ENCODE measurements at regions not wholly inside any gene's neighbourhood (a gene's known extent, or its start where the extent isn't known, plus 50 kb on each side); places are given as distances from the start of the nearest gene placed in this dataset.
A peak's percentile ranks its signal among the peaks of the same experiment; 100 is the strongest.
"Not testable (repeated sequence)": the region's sequence is repeated elsewhere in the genome, so short reads cannot be mapped to it uniquely, and the experiment has no call there.

- no peaks in the 10 kb centered on the region for H3K4me1 ChIP-seq
- intact Hi-C loops (cut with micrococcal nuclease) = no loop called here
- no peak for DNase-seq
- no peak overlapping the region for H3K27ac ChIP-seq (replicated peaks)
- no peaks in the 10 kb centered on the region for H3K36me3 ChIP-seq
- H3K4me3 ChIP-seq = no peak overlapping the region
- no peaks in the 10 kb centered on the region for H3K27me3 ChIP-seq (ENCODE audit: low read depth)
- peaks cover 2% of the 10 kb centered on the region for H3K9me3 ChIP-seq (replicated peaks)
- no peak for TF ChIP-seq CTCF (IDR thresholded peaks at IDR 0.05; ENCODE audit: borderline replicate concordance)
These were observed 109.9 kb downstream of the TMEM182 start for GRCh38 chr2:102871707-102872106.

DNA sequence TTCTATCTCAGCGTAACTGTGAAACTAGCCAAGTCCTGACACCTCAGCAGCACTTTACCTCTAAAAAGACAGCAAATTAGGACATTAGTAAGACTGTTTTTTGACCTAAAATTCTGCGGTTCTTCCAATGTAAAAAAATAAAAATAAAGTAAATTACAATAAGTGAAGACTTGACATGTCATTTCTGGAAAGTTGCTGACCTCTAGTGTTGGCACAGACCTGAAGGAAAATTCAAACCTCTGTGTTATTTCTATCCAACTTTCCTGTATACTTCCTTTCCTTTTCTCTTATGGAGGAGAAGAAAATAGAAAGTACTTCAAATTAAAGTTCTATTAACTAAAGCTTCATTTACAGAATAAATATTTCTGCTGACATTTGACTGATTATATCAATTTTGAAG is 110.6 kb downstream of the TMEM182 start:
- Histone ChIP-seq H3K4me1 (no peaks in the 10 kb centered on the region), H3K9me3 (replicated peaks) (peaks cover 2% of the 10 kb centered on the region), H3K27me3 (ENCODE audit: low read depth) (no peaks in the 10 kb centered on the region), H3K27ac (replicated peaks) (no peak overlapping the region), H3K4me3 (no peak overlapping the region), H3K36me3 (no peaks in the 10 kb centered on the region)
- DNase-seq = no peak
- TF ChIP-seq CTCF (IDR thresholded peaks at IDR 0.05; ENCODE audit: borderline replicate concordance) = peak; percentile 53
- intact Hi-C loops (cut with micrococcal nuclease) = no loop called here

- H3K4me1 ChIP-seq = peaks cover 10% of the 10 kb centered on the region
- H3K27me3 ChIP-seq (ENCODE audit: low read depth); H3K4me3 ChIP-seq; DNase-seq; H3K9me3 ChIP-seq (replicated peaks); H3K27ac ChIP-seq (replicated peaks); intact Hi-C loops (cut with micrococcal nuclease); H3K36me3 ChIP-seq: not testable (repeated sequence)
These were observed 117.7 kb downstream of the TMEM182 start for GRCh38 chr2:102879513-102879912.

GRCh38 chr2:102880731-102881130 is 118.9 kb downstream of the TMEM182 start:
- intact Hi-C loops (cut with micrococcal nuclease) = no loop called here
- DNase-seq = no peak
- no peak overlapping the region for H3K27ac ChIP-seq (replicated peaks)
- H3K4me1 ChIP-seq = peaks cover 10% of the 10 kb centered on the region
- TF ChIP-seq CTCF (IDR thresholded peaks at IDR 0.05; ENCODE audit: borderline replicate concordance) = no peak
- H3K4me3 ChIP-seq = no peak overlapping the region
- no peaks in the 10 kb centered on the region for H3K27me3 ChIP-seq (ENCODE audit: low read depth)
- H3K9me3 ChIP-seq (replicated peaks) = peaks cover 4% of the 10 kb centered on the region
- no peaks in the 10 kb centered on the region for H3K36me3 ChIP-seq

DNA sequence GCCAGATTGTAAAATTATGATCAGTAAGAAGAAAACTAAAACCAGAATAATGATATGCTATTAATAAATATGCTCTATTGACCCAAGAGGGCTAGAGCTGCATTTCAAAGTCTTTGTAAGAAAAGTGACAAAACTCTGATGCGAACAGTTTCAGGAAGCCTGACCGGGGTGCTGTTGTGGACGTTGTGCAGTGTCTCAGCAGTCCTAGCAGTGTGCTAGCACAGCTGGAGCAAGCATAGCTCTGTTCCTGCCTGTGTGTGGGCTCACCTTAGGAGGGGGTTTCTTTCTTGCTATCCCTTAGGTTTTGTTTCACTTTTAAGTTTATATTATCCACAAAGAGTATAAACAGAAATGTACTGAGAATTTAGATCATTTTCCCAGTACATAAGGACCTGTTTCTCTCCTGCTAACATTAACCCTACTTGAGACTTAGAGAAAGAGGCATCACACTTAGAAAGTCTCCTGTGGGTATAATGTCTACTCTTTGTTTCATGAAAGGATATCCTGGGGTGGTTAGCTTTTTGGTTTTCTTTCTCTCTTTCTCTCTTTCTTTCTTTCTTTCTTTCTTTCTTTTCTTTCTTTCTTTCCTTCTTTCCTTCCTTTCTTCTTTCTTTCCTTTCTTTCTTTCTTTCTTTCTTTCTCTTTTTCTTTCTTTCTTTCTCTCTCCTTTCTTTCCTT is 124.5 kb downstream of the TMEM182 start:
- H3K27me3 ChIP-seq (ENCODE audit: low read depth) = peaks cover 4% of the 10 kb centered on the region
- intact Hi-C loops (cut with micrococcal nuclease) = no loop called here
- no peaks in the 10 kb centered on the region for H3K36me3 ChIP-seq
- H3K4me3 ChIP-seq = no peak overlapping the region
- peaks cover 10% of the 10 kb centered on the region for H3K4me1 ChIP-seq
- DNase-seq = no peak
- no peak for TF ChIP-seq CTCF (IDR thresholded peaks at IDR 0.05; ENCODE audit: borderline replicate concordance)
- no peak overlapping the region for H3K27ac ChIP-seq (replicated peaks)
- no peaks in the 10 kb centered on the region for H3K9me3 ChIP-seq (replicated peaks)

- H3K36me3 ChIP-seq = no peaks in the 10 kb centered on the region
- intact Hi-C loops (cut with micrococcal nuclease) = no loop called here
- no peaks in the 10 kb centered on the region for H3K9me3 ChIP-seq (replicated peaks)
- no peak overlapping the region for H3K4me3 ChIP-seq
- H3K27ac ChIP-seq (replicated peaks) = no peak overlapping the region
- H3K4me1 ChIP-seq = peaks cover 2% of the 10 kb centered on the region
- no peak for TF ChIP-seq CTCF (IDR thresholded peaks at IDR 0.05; ENCODE audit: borderline replicate concordance)
- peaks cover 4% of the 10 kb centered on the region for H3K27me3 ChIP-seq (ENCODE audit: low read depth)
- DNase-seq = no peak
These were observed 126.7 kb downstream of the TMEM182 start for GRCh38 chr2:102888514-102888913.

Data from left ventricle myocardium inferior (tissue), 1 donor.